Spinal cord (tissue), 9 donors: ENCODE measurements at regions not wholly inside any gene's neighbourhood (a gene's known extent, or its start where the extent isn't known, plus 50 kb on each side); places are given as distances from the start of the nearest gene placed in this dataset.

Experiments
- DNase-seq, 6 donors: peaks; one replicate each; pipeline versions ENCODE4 v3.0.0 to v3.0.0-alpha.2; 2013 to 2015; ENCODE audit warnings: low spot score in 6 of 6, low read depth in 4 of 6
- H3K27ac ChIP-seq: one replicate; pipeline ENCODE4 v1.5.1; 2013; ENCODE audit warnings: low read depth, low read length, control low read depth
- H3K27me3 ChIP-seq: one replicate; pipeline ENCODE4 v1.6.1; 2013; ENCODE audit warnings: low read length; ENCODE audit not compliant: control insufficient read depth, insufficient read depth
- H3K36me3 ChIP-seq: one replicate; pipeline ENCODE4 v1.6.1; 2013; ENCODE audit warnings: low read length; ENCODE audit not compliant: control insufficient read depth, insufficient read depth
- H3K4me1 ChIP-seq: one replicate; pipeline ENCODE4 v1.6.1; 2013; ENCODE audit warnings: low read length; ENCODE audit not compliant: control insufficient read depth, insufficient read depth
- H3K4me3 ChIP-seq: one replicate; pipeline ENCODE4 v1.5.1; 2013; ENCODE audit warnings: low read depth, low read length, control low read depth
- H3K9me3 ChIP-seq: one replicate; pipeline ENCODE4 v1.6.1; 2013; ENCODE audit warnings: low read length; ENCODE audit not compliant: control insufficient read depth, insufficient read depth
- WGBS: methylation state at CpG from one replicate; pipeline ENCODE4 v1.1.5; 2013; ENCODE audit warnings: missing lambda C conversion rate; ENCODE audit not compliant: insufficient coverage; 5-methylcytosine and 5-hydroxymethylcytosine counted together
- donor health status: healthy.

GRCh38 chr11:23990346-23991164, 506.3 kb upstream of the LUZP2 start:
- no CpG with 5 or more reads among the region's 2 CpGs for WGBS
- H3K4me1 ChIP-seq = no peaks in the 10 kb centered on the region
- DNase-seq = peak in 4 of 6 donors; percentile 8 to 87 (median 10)
- no peak overlapping the region for H3K4me3 ChIP-seq
- H3K27me3 ChIP-seq = no peaks in the 10 kb centered on the region
- H3K27ac ChIP-seq = no peak overlapping the region
- no peaks in the 10 kb centered on the region for H3K36me3 ChIP-seq
- H3K9me3 ChIP-seq = no peaks in the 10 kb centered on the region

GRCh38 chr11:23991165-23991539, 505.7 kb upstream of the LUZP2 start:
- whole genome bisulfite sequencing = 83% methylated on average over 2 of the region's 2 CpGs
- Histone ChIP-seq H3K27me3 (no peaks in the 10 kb centered on the region), H3K4me3 (no peak overlapping the region), H3K4me1 (no peaks in the 10 kb centered on the region), H3K36me3 (no peaks in the 10 kb centered on the region), H3K27ac (no peak overlapping the region), H3K9me3 (no peaks in the 10 kb centered on the region)
- peak in 3 of 6 donors; percentile 9 to 88 (median 15) for DNase-seq

GRCh38 chr11:23995891-23996290, 501.0 kb upstream of the LUZP2 start:
- no peak overlapping the region for H3K27ac ChIP-seq

GRCh38 chr11:23997356-23997755, 499.5 kb upstream of the LUZP2 start:
- H3K27ac ChIP-seq = no peak overlapping the region
- H3K27me3 ChIP-seq = no peaks in the 10 kb centered on the region
- no peak overlapping the region for H3K4me3 ChIP-seq
- WGBS = no CpG with 5 or more reads among the region's 1 CpG
- H3K9me3 ChIP-seq = no peaks in the 10 kb centered on the region
- DNase-seq = no peak
- H3K4me1 ChIP-seq = no peaks in the 10 kb centered on the region
- H3K36me3 ChIP-seq = no peaks in the 10 kb centered on the region

More at GRCh38 chr11:23995891-23996290, 501.0 kb upstream of the LUZP2 start:
- no peaks in the 10 kb centered on the region for H3K9me3 ChIP-seq
- no peak for DNase-seq
- no peak overlapping the region for H3K4me3 ChIP-seq
- no peaks in the 10 kb centered on the region for H3K27me3 ChIP-seq
- H3K4me1 ChIP-seq = no peaks in the 10 kb centered on the region
- no peaks in the 10 kb centered on the region for H3K36me3 ChIP-seq

- no peaks in the 10 kb centered on the region for H3K4me1 ChIP-seq
- DNase-seq = no peak
- no peak overlapping the region for H3K27ac ChIP-seq
- H3K9me3 ChIP-seq = no peaks in the 10 kb centered on the region
- no peak overlapping the region for H3K4me3 ChIP-seq
- H3K36me3 ChIP-seq = no peaks in the 10 kb centered on the region
- H3K27me3 ChIP-seq = no peaks in the 10 kb centered on the region
Measured at GRCh38 chr11:24005202-24005876, 491.5 kb upstream of the LUZP2 start.

- WGBS = no CpG with 5 or more reads among the region's 3 CpGs
- DNase-seq = no peak
- H3K27me3 ChIP-seq = no peaks in the 10 kb centered on the region
- no peak overlapping the region for H3K27ac ChIP-seq
- H3K36me3 ChIP-seq = no peaks in the 10 kb centered on the region
- peaks cover 3% of the 10 kb centered on the region for H3K9me3 ChIP-seq
- H3K4me1 ChIP-seq = no peaks in the 10 kb centered on the region
- H3K4me3 ChIP-seq = no peak overlapping the region
Measured at GRCh38 chr11:24043842-24044241, 453.0 kb upstream of the LUZP2 start.

- no peaks in the 10 kb centered on the region for H3K27me3 ChIP-seq
Measured at GRCh38 chr11:24046731-24047130, 450.1 kb upstream of the LUZP2 start.

GRCh38 chr11:24056051-24056450, 440.8 kb upstream of the LUZP2 start:
- DNase-seq = no peak
- H3K4me3 ChIP-seq = no peak overlapping the region
- H3K4me1 ChIP-seq = no peaks in the 10 kb centered on the region
- no peaks in the 10 kb centered on the region for H3K9me3 ChIP-seq
- no peak overlapping the region for H3K27ac ChIP-seq
- H3K36me3 ChIP-seq = no peaks in the 10 kb centered on the region
- H3K27me3 ChIP-seq = no peaks in the 10 kb centered on the region

More at GRCh38 chr11:24046731-24047130, 450.1 kb upstream of the LUZP2 start:
- no CpG with 5 or more reads among the region's 1 CpG for WGBS
- no peak for DNase-seq
- Histone ChIP-seq H3K27ac (no peak overlapping the region), H3K36me3 (no peaks in the 10 kb centered on the region), H3K4me1 (no peaks in the 10 kb centered on the region), H3K9me3 (peaks cover 3% of the 10 kb centered on the region), H3K4me3 (no peak overlapping the region)

GRCh38 chr11:24060125-24060524, 436.7 kb upstream of the LUZP2 start:
- Histone ChIP-seq H3K4me3 (no peak overlapping the region), H3K27me3 (no peaks in the 10 kb centered on the region), H3K4me1 (no peaks in the 10 kb centered on the region), H3K9me3 (no peaks in the 10 kb centered on the region), H3K36me3 (no peaks in the 10 kb centered on the region), H3K27ac (no peak overlapping the region)
- DNase-seq = no peak
- no CpG with 5 or more reads among the region's 3 CpGs for whole genome bisulfite sequencing

GRCh38 chr11:24064309-24064903, 432.4 kb upstream of the LUZP2 start:
- Histone ChIP-seq H3K4me1 (no peaks in the 10 kb centered on the region), H3K36me3 (no peaks in the 10 kb centered on the region), H3K9me3 (no peaks in the 10 kb centered on the region), H3K4me3 (no peak overlapping the region), H3K27me3 (no peaks in the 10 kb centered on the region), H3K27ac (no peak overlapping the region)
- WGBS = 60% methylated on average over 1 of the region's 6 CpGs
- DNase-seq = peak; percentile 17 to 83 (median 30)
